ENCODE measurements at regions not wholly inside any gene's neighbourhood (a gene's known extent, or its start where the extent isn't known, plus 50 kb on each side); places are given as distances from the start of the nearest gene placed in this dataset.
"Not testable (repeated sequence)": the region's sequence is repeated elsewhere in the genome, so short reads cannot be mapped to it uniquely, and the experiment has no call there.

DNA sequence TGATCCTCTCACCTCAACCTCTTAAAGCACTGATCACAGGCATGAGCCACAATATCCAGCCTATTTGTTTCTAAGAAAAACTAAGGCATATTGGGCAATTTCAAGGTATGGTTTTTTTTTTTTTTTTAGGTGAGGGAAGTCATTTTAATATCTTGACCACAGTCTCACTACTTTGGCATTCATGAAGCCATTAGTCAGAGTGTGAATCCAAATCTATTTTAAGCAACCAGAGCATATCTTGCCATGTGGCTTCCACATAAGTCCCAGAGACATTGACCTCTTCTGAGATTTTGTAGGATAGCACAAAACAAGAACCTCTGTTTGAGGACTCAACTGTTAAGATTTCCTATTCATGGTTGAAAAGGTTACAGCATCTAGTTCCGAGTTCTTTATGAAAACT is 130.3 kb upstream of the RBM19 start:
- TF ChIP-seq CTCF (IDR thresholded peaks at IDR 0.05; ENCODE audit: borderline replicate concordance, control extremely low read depth, extremely low read depth, insufficient read depth, missing control alignments), result no peak
- in situ Hi-C loops (cut with MboI; ENCODE audit: low sequenced_read_pairs, unreplicated experiment), result no loop called here
- no peak for DNase-seq (ENCODE audit: low spot score)

DNA sequence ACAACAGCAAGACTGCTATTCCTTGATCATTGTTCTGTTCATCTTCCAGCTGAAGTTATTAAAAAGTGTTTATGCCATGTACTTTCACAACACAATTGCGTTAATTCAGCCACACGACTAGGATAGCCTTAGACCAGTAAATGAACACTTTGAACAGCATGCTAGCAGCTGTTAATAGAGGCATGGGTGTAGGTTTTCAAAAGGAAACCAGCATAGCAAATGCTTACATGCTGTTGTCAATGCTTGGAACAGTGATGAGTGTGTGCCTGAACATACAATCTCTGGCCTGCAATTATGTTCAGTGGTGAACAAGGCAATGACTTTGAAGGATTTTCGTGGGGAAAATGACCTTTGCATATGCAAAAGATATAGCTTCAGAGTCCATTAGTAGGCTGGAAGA is 127.4 kb upstream of the RBM19 start:
- in situ Hi-C loops (cut with MboI; ENCODE audit: low sequenced_read_pairs, unreplicated experiment), result no loop called here
- DNase-seq (ENCODE audit: low spot score), result no peak
- no peak for TF ChIP-seq CTCF (IDR thresholded peaks at IDR 0.05; ENCODE audit: borderline replicate concordance, control extremely low read depth, extremely low read depth, insufficient read depth, missing control alignments)

- no peak for DNase-seq (ENCODE audit: low spot score)
- TF ChIP-seq CTCF (IDR thresholded peaks at IDR 0.05; ENCODE audit: borderline replicate concordance, control extremely low read depth, extremely low read depth, insufficient read depth, missing control alignments), result no peak
- in situ Hi-C loops (cut with MboI; ENCODE audit: low sequenced_read_pairs, unreplicated experiment), result no loop called here
These were observed 126.9 kb upstream of the RBM19 start for GRCh38 chr12:114092981-114093380.

DNA sequence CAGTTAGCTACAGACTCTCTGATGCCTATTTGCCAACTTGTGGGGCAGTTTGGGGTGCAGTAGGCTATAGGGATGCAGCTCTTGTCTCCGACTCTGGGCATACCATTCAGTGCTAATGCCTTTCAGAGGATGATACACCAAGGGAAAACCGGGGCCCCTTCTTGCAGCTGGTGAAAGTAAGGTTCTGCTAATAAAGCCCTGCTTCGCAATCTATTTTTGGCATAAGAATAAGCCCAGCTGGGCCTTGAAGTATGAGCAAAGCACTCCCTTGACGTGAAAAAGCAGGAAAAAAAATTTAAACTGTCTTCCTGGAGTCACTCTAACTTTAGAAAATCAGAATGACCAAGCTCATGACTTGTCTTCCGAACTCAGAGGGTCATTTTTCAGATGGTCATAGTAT is 124.1 kb upstream of the RBM19 start:
- in situ Hi-C loops (cut with MboI; ENCODE audit: low sequenced_read_pairs, unreplicated experiment), result no loop called here

DNA sequence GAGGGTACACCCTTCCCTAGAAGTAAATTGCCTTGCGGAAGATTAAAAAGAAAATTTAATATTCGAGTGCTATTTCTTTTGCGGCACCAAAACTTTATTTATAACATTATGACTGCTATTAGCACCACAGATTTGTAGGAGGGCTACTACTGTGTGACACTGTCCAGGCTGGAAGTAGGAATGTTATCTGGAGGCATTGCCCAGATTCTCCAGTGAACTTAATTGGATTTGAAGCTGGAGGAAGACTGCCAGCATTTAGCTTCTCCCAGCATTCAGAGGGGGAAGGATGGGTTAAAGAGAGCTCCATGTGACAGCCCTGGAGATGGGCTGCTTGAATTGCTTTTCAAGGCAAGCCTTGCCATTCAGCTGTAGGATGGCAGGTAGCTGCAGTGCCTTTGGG is 107.0 kb upstream of the RBM19 start:
- in situ Hi-C loops (cut with MboI; ENCODE audit: low sequenced_read_pairs, unreplicated experiment), result no loop called here
- no peak for TF ChIP-seq CTCF (IDR thresholded peaks at IDR 0.05; ENCODE audit: borderline replicate concordance, control extremely low read depth, extremely low read depth, insufficient read depth, missing control alignments)
- no peak for DNase-seq (ENCODE audit: low spot score)

More for the DNA sequence above, 124.1 kb upstream of the RBM19 start:
- no peak for DNase-seq (ENCODE audit: low spot score)
- no peak for TF ChIP-seq CTCF (IDR thresholded peaks at IDR 0.05; ENCODE audit: borderline replicate concordance, control extremely low read depth, extremely low read depth, insufficient read depth, missing control alignments)

- TF ChIP-seq CTCF (IDR thresholded peaks at IDR 0.05; ENCODE audit: borderline replicate concordance, control extremely low read depth, extremely low read depth, insufficient read depth, missing control alignments), result no peak
- in situ Hi-C loops (cut with MboI; ENCODE audit: low sequenced_read_pairs, unreplicated experiment), result no loop called here
- DNase-seq (ENCODE audit: low spot score), result no peak
These were observed 103.4 kb upstream of the RBM19 start for GRCh38 chr12:114069507-114069906.

DNA sequence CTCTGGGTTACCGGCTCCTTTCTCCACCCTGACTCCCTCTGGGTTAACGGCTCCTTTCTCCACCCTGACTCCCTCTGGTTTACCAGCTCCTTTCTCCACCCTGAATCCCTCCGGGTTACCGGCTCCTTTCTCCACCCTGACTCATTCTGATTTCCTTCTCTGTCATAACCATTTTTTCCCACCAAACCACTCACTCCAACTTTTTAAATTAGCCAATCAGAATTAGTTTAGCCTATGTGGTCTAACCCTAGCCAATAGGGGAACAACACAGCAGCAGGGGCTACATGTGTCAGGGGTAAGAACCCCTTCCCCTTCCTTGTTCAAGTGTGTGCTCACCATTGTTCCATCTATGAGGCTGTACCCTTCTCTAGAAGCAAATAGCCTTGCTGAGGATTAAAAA is 98.4 kb upstream of the RBM19 start:
- DNase-seq (ENCODE audit: low spot score), result no peak
- TF ChIP-seq CTCF (IDR thresholded peaks at IDR 0.05; ENCODE audit: borderline replicate concordance, control extremely low read depth, extremely low read depth, insufficient read depth, missing control alignments), result no peak
- in situ Hi-C loops (cut with MboI; ENCODE audit: low sequenced_read_pairs, unreplicated experiment), result no loop called here

GRCh38 chr12:114064034-114064433 is 97.9 kb upstream of the RBM19 start:
- in situ Hi-C loops (cut with MboI; ENCODE audit: low sequenced_read_pairs, unreplicated experiment); DNase-seq (ENCODE audit: low spot score): not testable (repeated sequence)
